Medulla oblongata (tissue), 1 donor: ENCODE measurements at regions not wholly inside any gene's neighbourhood (a gene's known extent, or its start where the extent isn't known, plus 50 kb on each side); places are given as distances from the start of the nearest gene placed in this dataset.
"Not testable (repeated sequence)": the region's sequence is repeated elsewhere in the genome, so short reads cannot be mapped to it uniquely, and the experiment has no call there.

Experiments used
- DNase-seq: peaks from one replicate; pipeline ENCODE4 v3.0.0-alpha.2; 2015; ENCODE audit errors: extremely low spot score

- DNase-seq = no peak
Observed at GRCh38 chr9:135379540-135380267, 99.9 kb upstream of the PPP1R26 start.

DNA sequence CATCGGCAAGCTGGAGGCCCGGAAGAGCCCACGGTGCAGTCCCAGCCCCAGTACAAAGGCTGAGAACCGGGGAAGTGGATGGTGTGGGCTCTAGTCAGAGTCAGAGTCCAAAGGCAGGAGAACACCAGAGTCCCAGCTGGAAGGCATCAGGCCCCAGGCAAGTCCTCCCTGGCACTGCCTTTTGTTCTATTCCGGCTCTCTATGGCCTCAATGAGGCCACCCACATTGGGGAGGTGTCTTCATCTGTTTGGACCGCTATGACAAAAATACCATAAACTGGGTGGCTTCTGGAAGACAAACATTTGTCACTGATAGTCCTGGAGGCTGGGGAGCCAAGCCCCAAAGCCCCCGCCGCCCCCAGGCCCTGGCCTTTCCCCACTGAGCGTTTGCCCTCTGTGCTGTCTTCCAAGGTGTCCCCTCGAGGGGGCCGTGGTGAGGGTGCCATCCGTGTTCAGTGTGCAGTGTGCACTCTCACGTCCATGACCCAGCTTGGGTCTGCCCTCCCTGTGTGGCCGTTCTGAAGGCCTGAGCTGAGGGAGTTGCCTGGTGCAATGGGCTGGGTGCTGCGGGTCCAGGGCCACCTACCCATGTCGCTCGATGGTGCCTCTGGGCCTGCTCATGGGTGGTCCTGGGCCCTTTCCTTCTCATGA is 99.1 kb upstream of the PPP1R26 start:
- DNase-seq = no peak

GRCh38 chr9:135381762-135382310 is 97.7 kb upstream of the PPP1R26 start:
- DNase-seq = no peak

DNA sequence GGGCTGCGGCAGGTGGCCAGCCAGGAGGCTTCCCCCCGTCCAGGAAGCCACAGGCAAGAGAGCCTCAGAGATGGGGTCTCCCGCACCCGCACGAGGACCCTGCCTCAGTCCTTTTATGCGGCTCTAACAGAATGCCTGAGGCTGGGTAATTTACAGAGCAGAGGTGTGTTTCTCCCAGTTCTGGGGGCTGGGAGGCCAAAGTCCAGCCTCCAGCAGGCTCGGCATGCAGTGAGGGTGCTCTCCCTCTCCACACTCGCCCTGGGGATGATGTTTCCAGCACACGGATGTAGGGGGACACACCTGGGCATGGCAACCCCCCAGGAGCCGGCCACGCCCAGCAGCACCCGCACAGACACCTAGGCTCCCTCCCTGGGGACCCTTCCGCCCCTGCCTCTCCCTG is 95.4 kb upstream of the PPP1R26 start:
- no peak for DNase-seq

DNA sequence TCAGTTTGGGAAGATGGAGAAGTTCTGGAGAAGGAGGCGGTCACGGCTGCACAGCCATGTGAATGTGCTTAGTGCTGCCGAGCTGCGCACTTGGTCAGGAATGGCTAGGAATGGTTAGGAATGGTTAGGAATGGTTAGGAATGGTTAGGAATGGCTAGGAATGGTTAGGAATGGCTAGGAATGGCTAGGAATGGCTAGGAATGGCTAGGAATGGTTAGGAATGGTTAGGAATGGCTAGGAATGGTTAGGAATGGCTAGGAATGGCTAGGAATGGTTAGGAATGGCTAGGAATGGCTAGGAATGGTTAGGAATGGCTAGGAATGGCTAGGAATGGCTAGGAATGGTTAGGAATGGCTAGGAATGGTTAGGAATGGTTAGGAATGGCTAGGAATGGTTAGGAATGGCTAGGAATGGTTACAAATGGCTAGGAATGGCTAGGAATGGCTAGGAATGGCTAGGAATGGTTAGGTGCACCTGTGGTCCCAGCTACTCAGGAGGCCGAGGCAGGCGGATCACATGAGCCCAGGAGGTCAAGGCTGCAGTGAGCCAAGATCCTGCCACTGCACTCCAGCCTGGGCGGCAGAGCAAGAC is 94.7 kb upstream of the PPP1R26 start:
- not testable (repeated sequence) for DNase-seq

GRCh38 chr9:135385793-135386192 is 93.8 kb upstream of the PPP1R26 start:
- DNase-seq = no peak

DNA sequence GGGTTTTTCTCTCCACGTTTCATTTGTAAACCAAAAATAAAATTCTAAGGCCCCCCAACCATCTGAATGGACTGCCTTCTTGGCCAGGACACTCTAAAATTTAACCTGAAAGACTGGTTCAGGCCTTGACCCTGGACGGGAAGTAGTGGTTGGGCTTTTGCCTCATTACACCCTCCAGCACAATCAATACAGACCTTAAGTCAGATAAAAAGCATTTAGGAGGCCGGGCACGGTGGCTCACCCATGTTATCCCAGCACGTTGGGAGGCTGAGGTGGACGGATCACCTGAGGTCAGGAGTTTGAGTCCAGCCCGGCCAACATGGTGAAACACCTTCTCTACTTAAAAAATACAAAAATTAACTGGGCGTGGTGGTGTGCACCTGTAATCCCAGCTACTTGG is 91.6 kb upstream of the PPP1R26 start:
- DNase-seq = no peak

- no peak for DNase-seq
Observed at GRCh38 chr9:135388530-135388929, 91.1 kb upstream of the PPP1R26 start.

DNA sequence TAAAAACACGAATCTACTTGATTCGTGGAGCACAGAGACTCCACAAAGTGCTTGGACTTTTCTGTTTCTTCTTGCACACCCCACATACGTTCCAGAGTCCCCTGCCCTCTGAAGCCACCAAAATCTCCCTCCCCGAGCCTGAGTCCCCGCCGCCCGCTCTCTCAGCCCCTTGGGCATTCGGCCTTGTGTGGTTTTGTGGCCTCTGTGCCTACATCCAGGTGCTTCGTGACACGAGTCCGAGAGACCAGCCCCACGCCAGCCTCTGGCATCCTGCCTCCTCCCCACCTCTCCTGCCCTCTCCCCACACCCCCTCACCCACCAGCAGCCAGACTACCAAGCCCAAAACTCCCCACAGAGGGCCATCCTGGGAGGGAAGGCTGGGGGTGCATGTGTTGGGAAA is 87.8 kb upstream of the PPP1R26 start:
- DNase-seq = no peak

- no peak for DNase-seq
Observed at GRCh38 chr9:135392511-135392910, 87.1 kb upstream of the PPP1R26 start.

DNA sequence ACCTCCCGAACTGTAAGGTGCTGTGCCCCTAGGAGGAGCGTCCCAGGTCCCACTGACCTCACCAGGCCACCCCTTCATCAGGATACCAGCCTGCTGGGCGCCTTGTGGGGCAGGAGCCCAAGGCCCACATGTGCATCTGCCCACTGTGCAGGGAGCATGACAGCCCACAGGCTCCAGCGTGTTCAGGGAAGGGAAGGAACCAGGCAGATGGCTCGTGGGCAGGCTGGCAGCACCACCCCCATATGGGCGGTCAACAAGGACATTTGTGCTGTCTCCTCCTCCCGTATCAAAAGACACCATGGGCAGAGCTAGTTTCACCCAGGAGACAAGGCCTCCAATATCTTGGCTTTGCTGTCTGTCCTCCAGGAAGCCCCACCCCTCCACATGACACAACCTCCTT is 85.5 kb upstream of the PPP1R26 start:
- DNase-seq = no peak

DNA sequence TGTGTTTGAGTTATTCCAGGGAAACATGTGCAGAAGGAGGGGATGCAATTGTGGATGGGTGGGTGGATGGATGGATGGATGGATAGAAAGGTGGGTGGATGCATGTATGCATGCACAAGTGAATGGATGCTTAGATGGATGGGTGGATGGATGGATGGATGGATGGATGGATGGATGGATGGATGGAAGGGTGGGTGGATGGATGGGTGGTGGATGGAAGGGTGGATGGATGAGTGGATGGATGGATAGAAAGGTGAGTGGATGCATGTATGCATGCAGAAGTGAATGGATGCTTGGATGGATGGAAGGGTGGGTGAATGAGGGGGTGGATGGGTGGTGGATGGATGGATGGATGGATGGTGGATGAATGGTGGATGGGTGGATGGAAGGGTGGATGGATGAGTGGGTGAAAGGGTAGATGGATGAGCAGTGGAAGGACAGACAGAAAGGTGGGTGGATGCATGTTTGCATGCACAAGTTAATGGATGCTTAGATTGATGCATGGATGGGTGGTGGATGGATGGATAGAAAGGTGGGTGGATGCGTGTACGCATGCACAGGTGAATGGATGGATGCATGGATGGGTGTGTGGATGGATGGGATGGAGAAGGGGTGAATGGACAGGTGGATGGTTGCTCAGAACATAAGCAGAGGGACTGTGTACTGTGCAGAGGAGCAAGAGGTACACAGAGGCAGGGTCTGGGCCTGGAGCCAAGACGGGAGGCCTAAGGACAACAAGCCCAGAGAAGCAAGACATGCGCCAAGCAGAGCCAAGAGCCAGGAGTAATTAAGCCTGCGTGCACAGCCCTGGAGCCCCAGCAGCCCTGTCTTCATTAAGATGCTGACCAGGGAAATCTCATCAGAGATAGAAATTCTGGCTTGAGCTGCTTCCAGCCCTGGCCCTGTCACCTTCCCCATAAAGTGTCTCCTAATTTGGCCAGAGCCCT is 84.6 kb upstream of the PPP1R26 start:
- no peak for DNase-seq

- DNase-seq = no peak
Observed at GRCh38 chr9:135397142-135397541, 82.4 kb upstream of the PPP1R26 start.

GRCh38 chr9:135399000-135399649 is 80.5 kb upstream of the PPP1R26 start:
- DNase-seq = no peak

GRCh38 chr9:135400496-135400895 is 79.1 kb upstream of the PPP1R26 start:
- DNase-seq = no peak

DNA sequence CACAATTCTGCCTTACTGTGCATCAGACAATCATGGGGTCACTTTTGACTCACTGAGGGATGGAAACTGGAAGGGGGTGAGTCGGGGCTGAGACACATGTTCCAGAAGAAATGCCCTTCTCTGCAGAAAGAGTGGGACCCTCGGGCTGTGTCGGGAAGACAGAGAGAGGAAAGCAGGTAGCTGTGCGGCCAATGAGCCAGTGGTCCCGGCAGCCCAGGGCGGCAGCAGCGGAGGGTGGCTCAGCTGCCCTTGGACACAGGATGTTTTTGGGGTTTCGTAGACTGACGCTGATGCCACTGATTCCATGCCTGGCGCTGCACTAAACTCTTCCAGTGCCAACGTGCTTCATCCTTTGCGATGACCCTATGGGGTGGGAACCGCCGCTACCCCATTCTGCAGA is 78.4 kb upstream of the PPP1R26 start:
- DNase-seq = no peak

DNA sequence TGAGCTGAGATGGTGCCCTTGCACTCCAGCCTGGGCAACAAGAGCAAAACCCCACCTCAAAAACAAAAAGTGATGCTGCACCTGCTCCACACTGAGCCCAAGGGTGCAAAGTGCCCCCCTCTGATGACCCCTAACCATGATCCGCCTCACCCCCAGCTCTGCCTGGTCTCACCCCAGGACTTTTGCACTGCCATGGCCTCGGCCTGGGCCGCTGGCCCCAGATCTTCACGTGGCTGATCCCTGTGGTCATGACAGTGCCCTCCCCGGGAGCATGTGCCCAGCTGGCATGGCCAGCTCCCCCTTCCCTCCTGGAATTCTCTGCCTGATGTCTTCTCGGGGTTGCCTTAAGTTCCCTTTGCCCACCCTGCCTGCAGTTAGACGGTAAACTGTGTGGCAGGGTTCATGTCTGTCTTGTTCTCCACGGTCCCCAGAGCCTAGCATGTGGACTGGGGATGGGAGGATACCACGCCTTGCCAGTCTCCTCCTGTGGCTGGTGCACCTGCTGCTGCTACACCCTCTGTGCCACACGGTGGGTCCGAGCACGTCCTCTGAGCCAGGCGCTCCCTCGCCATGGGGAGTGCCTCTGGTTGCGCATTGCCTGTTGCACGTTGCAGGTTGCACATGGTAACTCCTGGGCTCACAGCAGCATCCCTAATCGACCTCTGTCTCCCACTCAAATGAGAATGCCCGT is 77.4 kb upstream of the PPP1R26 start:
- no peak for DNase-seq

DNA sequence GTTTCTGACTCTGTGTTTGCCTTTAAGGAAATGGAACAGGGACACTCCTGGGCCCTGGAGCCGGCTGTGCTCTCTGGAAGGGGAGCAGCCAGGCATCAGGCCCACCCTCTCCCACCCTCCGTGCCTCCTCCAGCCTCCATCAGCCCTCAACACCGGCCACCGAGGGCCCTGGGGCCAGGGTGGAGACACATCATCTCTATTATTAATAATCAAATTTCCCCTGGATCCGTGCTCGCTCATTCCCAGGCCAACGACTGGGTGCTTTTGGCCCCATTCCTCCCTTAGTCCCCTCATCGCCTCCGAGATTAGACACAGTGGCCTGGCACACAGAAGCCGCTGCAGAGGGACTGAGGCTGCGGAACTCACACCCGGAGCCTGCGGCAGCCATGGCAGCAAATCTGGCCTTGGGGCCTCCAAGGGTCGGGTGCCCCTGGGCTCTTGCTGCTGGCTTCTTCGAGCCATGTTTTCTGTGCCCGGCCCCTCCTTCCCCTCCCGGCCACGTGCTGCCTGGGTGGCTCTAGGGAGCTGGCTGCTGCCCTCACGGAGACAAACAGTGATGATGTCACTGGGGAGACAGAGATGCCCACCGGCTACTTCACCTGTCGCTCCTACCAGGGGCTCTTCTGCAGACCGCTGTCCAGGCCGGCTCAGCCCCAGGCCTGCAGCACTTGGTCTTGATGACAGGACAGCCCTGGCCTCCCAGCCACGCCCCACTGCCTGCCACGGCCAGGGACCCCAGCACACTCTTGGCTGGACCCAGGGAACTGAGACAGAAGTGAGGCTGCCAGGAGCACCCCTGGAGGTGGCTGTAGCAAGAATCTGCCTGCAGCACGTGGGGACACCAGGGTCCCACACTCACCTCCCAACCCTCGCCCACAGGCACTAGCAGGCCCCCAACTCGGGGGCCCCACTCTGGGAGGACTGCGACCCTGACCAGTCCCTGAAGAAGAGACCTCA is 76.6 kb upstream of the PPP1R26 start:
- DNase-seq = no peak

DNA sequence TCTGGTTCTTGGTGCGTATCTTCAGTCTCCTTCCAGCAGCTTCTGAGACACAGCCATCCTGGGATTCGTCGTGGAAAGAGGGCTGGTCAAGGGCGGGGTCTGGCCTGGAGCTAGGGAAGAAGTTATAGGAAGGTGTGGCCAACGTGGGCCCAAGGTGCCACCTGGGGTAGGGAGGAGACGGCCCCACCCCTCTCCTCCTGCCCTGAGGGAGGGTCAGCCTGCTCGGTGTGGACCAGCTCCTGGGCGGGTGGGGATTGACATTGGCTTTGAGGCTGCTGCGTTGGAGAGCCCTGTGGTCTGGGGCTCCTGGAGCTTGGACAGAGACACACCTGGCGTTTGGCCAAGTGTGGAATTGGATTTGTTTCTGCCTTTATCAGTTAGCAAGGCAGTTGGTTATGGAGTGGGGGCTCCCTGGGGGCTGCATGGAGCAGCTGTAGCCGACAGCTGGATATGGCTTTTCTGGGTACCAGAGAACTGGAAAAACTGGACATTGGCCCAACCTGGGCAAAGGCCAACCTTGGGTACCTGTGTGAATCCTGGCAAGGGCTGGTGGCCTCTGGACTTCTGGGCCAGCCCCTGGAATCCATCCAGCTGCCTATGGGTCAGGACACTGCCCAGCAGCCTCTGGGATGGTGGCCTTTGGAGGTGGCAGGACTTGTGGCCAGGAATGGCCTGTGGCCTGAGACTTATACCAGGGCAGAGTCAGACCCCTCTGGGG is 75.7 kb upstream of the PPP1R26 start:
- no peak for DNase-seq
